HepG2 (cell line): ENCODE measurements at regions not wholly inside any gene's neighbourhood (a gene's known extent, or its start where the extent isn't known, plus 50 kb on each side); places are given as distances from the start of the nearest gene placed in this dataset.

ENCODE experiments used
- ATAC-seq: fragments of 200-7000 bp; cut with Tn5 transposase; 3 replicates; pipeline ENCODE4 v1.9.1; 2020; ENCODE audit warnings: mild to moderate bottlenecking, moderate library complexity
- BruUV-seq: library from RNA; stranded (reverse); fragments of 400-500 nt; replicated peaks from 2 replicates; lab custom pipeline; 2021; lab: Mats Ljungman, UMichigan
- CTCF ChIA-PET: fragments of 300-600 bp; formaldehyde crosslinking; extraction: SDS; loops from one replicate; lab custom pipeline; 2021; ENCODE audit warnings: low total read pairs, inconsistent platforms, low intra/inter-chr PET ratio; lab: Yijun Ruan, JAX
- POLR2A ChIA-PET: fragments of 350-600 bp; sonication (Branson Sonifier 250); formaldehyde crosslinking; loops from one replicate; lab custom pipeline; 2020; ENCODE audit warnings: antibody characterized with exemption, inconsistent platforms; lab: Yijun Ruan, JAX
- DNase-seq: peaks from one replicate; pipeline ENCODE4 v3.0.0-alpha.2; 2015; ENCODE audit warnings: low spot score
- FAIRE-seq: peaks from 3 replicates; lab custom pipeline; 2011; peaks lifted over from hg19 to GRCh38; lab: Jason Lieb, UNC
- H2AFZ ChIP-seq: one replicate; pipeline ENCODE4 v1.6.1; 2011; ENCODE audit warnings: low read length, inconsistent platforms
- H3K27ac ChIP-seq: fragments of 300-600 bp; 3 replicates; pipeline ENCODE4 v1.8.0; 2011; ENCODE audit warnings: mixed run types, mild to moderate bottlenecking, mixed read lengths, low read length, inconsistent platforms; ENCODE audit not compliant: insufficient read depth; ENCODE audit errors: extremely low read length
- H3K27me3 ChIP-seq, 2 experiments: fragments of 200-600 bp in 1 of 2; 2 replicates in 1 of 2; 3 replicates in 1 of 2; pipeline versions ENCODE4 v1.6.0 to v1.8.0; 2011; ENCODE audit warnings: low read length in 2 of 2, mild to moderate bottlenecking in 2 of 2, moderate library complexity in 2 of 2, inconsistent platforms in 1 of 2; ENCODE audit not compliant: insufficient read depth in 2 of 2, control insufficient read depth in 1 of 2
- H3K36me3 ChIP-seq, 2 experiments: fragments of 200-600 bp in 1 of 2; replicated peaks in 1 of 2; 2 replicates in 1 of 2; 3 replicates in 1 of 2; pipeline versions ENCODE4 v1.5.1 to v1.8.0; 2011; ENCODE audit warnings: low read length in 2 of 2, inconsistent platforms in 1 of 2; ENCODE audit not compliant: insufficient read depth in 2 of 2, control insufficient read depth in 1 of 2
- H3K4me1 ChIP-seq: 2 replicates; pipeline ENCODE4 v1.5.1; 2012; ENCODE audit warnings: low read length, inconsistent platforms; ENCODE audit not compliant: insufficient read depth
- H3K4me2 ChIP-seq: 2 replicates; pipeline ENCODE4 v1.6.0; 2011; ENCODE audit warnings: low read depth, low read length, inconsistent platforms
- H3K4me3 ChIP-seq, 3 experiments: fragments of 200-600 bp in 1 of 3; sonication (generic), shearing (Covaris generic) in 1 of 3; replicated peaks in 1 of 3; 2 replicates each; pipeline ENCODE4 v1.5.1; 2011 to 2016; ENCODE audit warnings: low read length in 3 of 3, inconsistent platforms in 2 of 3, low read depth in 2 of 3, mild to moderate bottlenecking in 2 of 3, control low read depth in 1 of 3, mixed read lengths in 1 of 3; ENCODE audit not compliant: insufficient read depth in 1 of 3
- H3K79me2 ChIP-seq: one replicate; pipeline ENCODE4 v1.6.1; 2011; ENCODE audit warnings: low read length, inconsistent platforms; ENCODE audit not compliant: insufficient read depth
- H3K9ac ChIP-seq: 2 replicates; pipeline ENCODE4 v1.6.0; 2011; ENCODE audit warnings: mild to moderate bottlenecking, low read depth, low read length, inconsistent platforms; ENCODE audit not compliant: insufficient read depth
- H3K9me3 ChIP-seq: 2 replicates; pipeline ENCODE4 v1.5.1; 2012; ENCODE audit warnings: mild to moderate bottlenecking, low read length
- H4K20me1 ChIP-seq: 2 replicates; pipeline ENCODE4 v1.6.0; 2011; ENCODE audit warnings: inconsistent platforms, mild to moderate bottlenecking, low read length, moderate library complexity; ENCODE audit not compliant: insufficient read depth
- HNF4A ChIP-seq: sonication (generic); formaldehyde crosslinking; IDR thresholded peaks from 2 replicates; pipeline ENCODE4 v1.4.0; 2020; ENCODE audit warnings: missing genetic modification reagents
- JARID2 ChIP-seq: sonication (generic); formaldehyde crosslinking; IDR thresholded peaks from 2 replicates; pipeline ENCODE4 v1.8.1; 2023; ENCODE audit warnings: missing genetic modification reagents, inconsistent platforms; ENCODE audit not compliant: insufficient replicate concordance
- PAF1 ChIP-seq: IDR thresholded peaks from 2 replicates; pipeline ENCODE4 v1.6.1; 2016; ENCODE audit warnings: missing genetic modification reagents, missing compliant biosample characterization
- RARA ChIP-seq: IDR thresholded peaks from 2 replicates; pipeline ENCODE4 v1.6.1; 2016; ENCODE audit warnings: missing genetic modification reagents, missing compliant biosample characterization
- SALL2 ChIP-seq: sonication (generic); formaldehyde crosslinking; IDR thresholded peaks from 2 replicates; pipeline ENCODE4 v1.8.1; 2023; ENCODE audit warnings: mild to moderate bottlenecking, missing genetic modification reagents, inconsistent platforms
- SKI ChIP-seq: fragments of 450-650 bp; IDR thresholded peaks from one replicate; pipeline ENCODE4 v1.6.1; 2018; ENCODE audit warnings: mild to moderate bottlenecking; ENCODE audit not compliant: partially characterized antibody
- SOX13 ChIP-seq, 3 experiments: fragments of 450-650 bp in 1 of 3; sonication (generic) in 1 of 3; formaldehyde crosslinking in 1 of 3; IDR thresholded peaks in 2 of 3; conservative IDR thresholded peaks in 1 of 3; 2 replicates each; pipeline versions ENCODE4 v1.5.0 to v1.6.1; 2016 to 2020; ENCODE audit warnings: antibody characterized with exemption in 1 of 3, mild to moderate bottlenecking in 1 of 3, missing compliant biosample characterization in 1 of 3, missing genetic modification reagents in 1 of 3, moderate library complexity in 1 of 3
- TCF7 ChIP-seq: sonication (generic); IDR thresholded peaks from 2 replicates; pipeline ENCODE4 v1.6.1; 2016; ENCODE audit warnings: antibody characterized with exemption, low read depth
- TEAD3 ChIP-seq: optimal IDR thresholded peaks from 2 replicates; pipeline ENCODE3; 2016; ENCODE audit warnings: borderline replicate concordance
- ZC3H13 ChIP-seq: sonication (generic); formaldehyde crosslinking; IDR thresholded peaks from 2 replicates; pipeline ENCODE4 v1.8.1; 2023; ENCODE audit warnings: mild to moderate bottlenecking, missing genetic modification reagents, moderate library complexity
- ZFP36 ChIP-seq: fragments of 150-350 bp; IDR thresholded peaks from 2 replicates; pipeline ENCODE4 v1.6.1; 2018; ENCODE audit warnings: borderline replicate concordance, low read length, low read depth; ENCODE audit not compliant: partially characterized antibody
- ZNF333 ChIP-seq: sonication (generic); formaldehyde crosslinking; IDR thresholded peaks from 2 replicates; pipeline ENCODE4 v1.4.0; 2020; ENCODE audit warnings: mild to moderate bottlenecking, missing genetic modification reagents, borderline replicate concordance
- ZNF644 ChIP-seq: IDR thresholded peaks from 2 replicates; pipeline ENCODE4 v1.6.1; 2016; ENCODE audit warnings: low read depth
- ZNF879 ChIP-seq: sonication (generic); formaldehyde crosslinking; IDR thresholded peaks from 2 replicates; pipeline ENCODE4 v1.8.1; 2023; ENCODE audit warnings: missing genetic modification reagents
- WGBS: methylation state at CpG from one replicate; pipeline ENCODE4 v1.1.6; 2017; ENCODE audit warnings: low lambda C conversion rate; 5-methylcytosine and 5-hydroxymethylcytosine counted together
- in situ Hi-C: cut with HindIII; loops from 2 replicates; pipeline ENCODE4 v1.10.0; 2017; ENCODE audit warnings: low pct_unique_long_range_greater_than_20kb; ENCODE audit not compliant: extremely low pct_ligation_motif_present
- intact Hi-C: fragments of 100-400 bp; cut with micrococcal nuclease; formaldehyde crosslinking; loops from one replicate; pipeline ENCODE4 v1.10.0; 2022; ENCODE audit not compliant: unreplicated experiment

DNA sequence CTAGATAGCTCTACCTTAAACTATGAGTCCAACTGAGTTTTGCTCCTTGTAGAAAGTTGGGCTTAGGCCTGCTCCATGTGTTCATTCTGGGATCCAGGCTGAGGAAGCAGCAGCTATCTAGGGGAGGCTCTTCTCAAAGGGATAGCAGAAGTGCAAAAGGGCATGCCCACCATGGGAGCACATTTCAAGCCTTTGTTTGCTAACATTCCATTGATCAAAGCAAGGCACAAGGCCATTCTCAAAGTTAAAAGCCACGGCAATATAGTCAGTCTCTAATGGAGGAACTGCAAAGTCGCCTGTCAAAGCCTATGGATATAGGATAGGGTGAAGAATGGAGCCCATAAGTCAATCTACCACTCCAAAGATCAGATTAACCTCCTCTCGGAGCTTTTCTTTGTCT, 488.1 kb upstream of the ARX start:
- Histone ChIP-seq H3K4me3 (no peak overlapping the region), H2AFZ (no peak overlapping the region), H3K27me3 (no peaks in the 10 kb centered on the region), H3K9me3 (no peaks in the 10 kb centered on the region), H3K9ac (no peak overlapping the region), H3K4me1 (peaks cover 10% of the 10 kb centered on the region; the same call in 1 of the 2 replicates), H3K4me2 (no peak overlapping the region), H3K27ac (no peak overlapping the region), H4K20me1 (no peaks in the 10 kb centered on the region), H3K79me2 (no peaks in the 10 kb centered on the region), H3K36me3 (no peaks in the 10 kb centered on the region)
- peak; percentile 48 for DNase-seq
- no TSS peak for BruUV-seq
- intact Hi-C loops = no loop called here
- ChIA-PET POLR2A (no interaction called here), CTCF (no interaction called here)
- in situ Hi-C loops = no loop called here
- WGBS = 3% methylated on average over 3 of the region's 3 CpGs
- peak; percentile 65 for FAIRE-seq
- TF ChIP-seq ZFP36 (no peak), SKI (peak; percentile 47), TCF7 (peak; percentile 41; the same call in 1 of the 2 replicates), ZNF879 (CRISPR knock-in tag) (no peak), TEAD3 (CRISPR knock-in tag) (peak; percentile 25), ZNF333 (CRISPR knock-in tag) (0 out of 2 replicates have a peak, but pooled peaks have one; percentile 46), HNF4A (CRISPR knock-in tag) (0 out of 2 replicates have a peak, but pooled peaks have one; percentile 20), ZNF644 (CRISPR knock-in tag) (0 out of 2 replicates have a peak, but pooled peaks have one; percentile 46), RARA (peak; percentile 53), ZC3H13 (CRISPR knock-in tag) (no peak), SALL2 (CRISPR knock-in tag) (no peak), JARID2 (CRISPR knock-in tag) (no peak), PAF1 (CRISPR knock-in tag) (no peak), SOX13 (IDR thresholded peaks at IDR 0.05) (no peak), SOX13 (CRISPR knock-in tag; conservative IDR thresholded peaks at IDR 0.05 in 1 of 2, IDR thresholded peaks at IDR 0.05 in 1 of 2) (peak in 1 of 2 experiments; percentile 53; a peak in 1 of 4 replicates)
- peak; percentile 87 for ATAC-seq
